GM12878 (cell line): ENCODE measurements at regions not wholly inside any gene's neighbourhood (a gene's known extent, or its start where the extent isn't known, plus 50 kb on each side); places are given as distances from the start of the nearest gene placed in this dataset.

ENCODE experiments used
- CBX5 ChIP-seq: sonication (generic); IDR thresholded peaks from 2 replicates; pipeline ENCODE4 v1.6.1; 2016; ENCODE audit warnings: low read depth, moderate library complexity, mild to moderate bottlenecking, inconsistent platforms
- CEBPB ChIP-seq, 2 experiments: fragments of 150-350 bp in 1 of 2; IDR thresholded peaks; 2 replicates each; pipeline ENCODE4 v1.6.1; 2012 to 2014; ENCODE audit warnings: low read depth in 2 of 2, low read length in 2 of 2, borderline replicate concordance in 1 of 2, inconsistent platforms in 1 of 2
- KAT2A ChIP-seq: conservative IDR thresholded peaks from 2 replicates; pipeline ENCODE4 v1.6.1; 2011; ENCODE audit warnings: low read depth, low read length; ENCODE audit not compliant: control insufficient read depth
- MTA2 ChIP-seq: fragments of 450-650 bp; IDR thresholded peaks from 2 replicates; pipeline ENCODE4 v1.6.1; 2016; ENCODE audit warnings: low read depth, mild to moderate bottlenecking, moderate library complexity
- MYC ChIP-seq: IDR thresholded peaks from 2 replicates; pipeline ENCODE4 v1.6.1; 2011; ENCODE audit warnings: mild to moderate bottlenecking, low read length, moderate library complexity, inconsistent platforms; ENCODE audit not compliant: insufficient read depth, insufficient replicate concordance, insufficient read length, severe bottlenecking
- POU2F2 ChIP-seq: IDR thresholded peaks from 3 replicates; pipeline ENCODE4 v1.6.1; 2011; ENCODE audit warnings: low read depth, mild to moderate bottlenecking, low read length, borderline replicate concordance
- RELA ChIP-seq: fragments of 450-650 bp; IDR thresholded peaks from 2 replicates; pipeline ENCODE4 v1.8.0; 2014; ENCODE audit warnings: borderline replicate concordance; ENCODE audit not compliant: partially characterized antibody
- SMARCA5 ChIP-seq: fragments of 450-650 bp; IDR thresholded peaks from 2 replicates; pipeline ENCODE4 v1.6.1; 2017; ENCODE audit warnings: mild to moderate bottlenecking
- SP1 ChIP-seq: IDR thresholded peaks from one replicate; pipeline ENCODE4 v1.6.1; 2011; ENCODE audit warnings: low read depth, low read length
- YY1 ChIP-seq: IDR thresholded peaks from 2 replicates; pipeline ENCODE4 v1.6.1; 2011; ENCODE audit warnings: low read depth, mild to moderate bottlenecking, low read length
- TF ChIP-seq, protein P1 (sequence below): fragments of 450-650 bp; IDR thresholded peaks from 2 replicates; pipeline ENCODE4 v1.6.1; 2017; ENCODE audit warnings: antibody characterized with exemption, mild to moderate bottlenecking, moderate library complexity
- TF ChIP-seq, protein P2 (sequence below): IDR thresholded peaks from 2 replicates; pipeline ENCODE4 v1.6.1; 2012; ENCODE audit warnings: low read length, inconsistent platforms
- TF ChIP-seq, protein P3 (sequence below): fragments of 450-650 bp; IDR thresholded peaks from 2 replicates; pipeline ENCODE4 v1.6.1; 2017; ENCODE audit warnings: mild to moderate bottlenecking, low read depth, inconsistent platforms; ENCODE audit not compliant: poor library complexity, severe bottlenecking
- TF ChIP-seq, protein P4 (sequence below): fragments of 150-350 bp; IDR thresholded peaks from 2 replicates; pipeline ENCODE4 v1.6.1; 2014; ENCODE audit warnings: mild to moderate bottlenecking, low read depth, low read length
- TF ChIP-seq, protein P5 (sequence below): fragments of 450-650 bp; IDR thresholded peaks from 2 replicates; pipeline ENCODE4 v1.6.1; 2017; ENCODE audit warnings: low read depth, mild to moderate bottlenecking, moderate library complexity
- TF ChIP-seq, protein P6 (sequence below): fragments of 450-650 bp; formaldehyde crosslinking; IDR thresholded peaks from 2 replicates; pipeline ENCODE4 v1.5.0; 2022; ENCODE audit warnings: mild to moderate bottlenecking, missing genetic modification characterization

DNA sequence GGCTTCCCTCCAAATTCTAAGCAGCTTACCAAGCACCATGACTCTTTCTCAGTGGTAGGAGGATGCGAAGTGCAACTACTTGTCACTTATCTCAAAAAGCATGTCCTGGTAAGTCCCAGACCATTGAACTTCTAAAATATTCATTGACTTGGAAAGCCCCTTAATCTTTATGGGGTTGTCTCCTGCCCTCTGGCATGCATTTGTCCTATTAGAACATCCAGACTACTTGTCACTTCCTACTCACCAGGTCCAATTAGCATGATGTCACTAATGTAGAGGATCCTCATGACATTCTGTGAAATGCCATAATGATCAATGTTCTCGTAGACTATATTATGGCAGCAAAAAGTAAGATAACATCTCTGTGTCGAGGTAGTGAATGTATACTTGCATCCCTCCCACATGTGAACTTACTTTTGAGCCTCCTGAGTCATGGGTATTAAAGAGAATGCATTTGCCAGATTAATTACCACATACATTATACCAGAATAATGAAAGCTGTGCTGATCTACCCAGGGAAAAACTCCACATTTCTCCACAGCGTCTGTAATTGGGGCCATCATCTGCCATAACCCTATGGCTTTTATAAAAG, 63.5 kb upstream of the RAD23B start (continued):
- TF ChIP-seq, protein P1, sequence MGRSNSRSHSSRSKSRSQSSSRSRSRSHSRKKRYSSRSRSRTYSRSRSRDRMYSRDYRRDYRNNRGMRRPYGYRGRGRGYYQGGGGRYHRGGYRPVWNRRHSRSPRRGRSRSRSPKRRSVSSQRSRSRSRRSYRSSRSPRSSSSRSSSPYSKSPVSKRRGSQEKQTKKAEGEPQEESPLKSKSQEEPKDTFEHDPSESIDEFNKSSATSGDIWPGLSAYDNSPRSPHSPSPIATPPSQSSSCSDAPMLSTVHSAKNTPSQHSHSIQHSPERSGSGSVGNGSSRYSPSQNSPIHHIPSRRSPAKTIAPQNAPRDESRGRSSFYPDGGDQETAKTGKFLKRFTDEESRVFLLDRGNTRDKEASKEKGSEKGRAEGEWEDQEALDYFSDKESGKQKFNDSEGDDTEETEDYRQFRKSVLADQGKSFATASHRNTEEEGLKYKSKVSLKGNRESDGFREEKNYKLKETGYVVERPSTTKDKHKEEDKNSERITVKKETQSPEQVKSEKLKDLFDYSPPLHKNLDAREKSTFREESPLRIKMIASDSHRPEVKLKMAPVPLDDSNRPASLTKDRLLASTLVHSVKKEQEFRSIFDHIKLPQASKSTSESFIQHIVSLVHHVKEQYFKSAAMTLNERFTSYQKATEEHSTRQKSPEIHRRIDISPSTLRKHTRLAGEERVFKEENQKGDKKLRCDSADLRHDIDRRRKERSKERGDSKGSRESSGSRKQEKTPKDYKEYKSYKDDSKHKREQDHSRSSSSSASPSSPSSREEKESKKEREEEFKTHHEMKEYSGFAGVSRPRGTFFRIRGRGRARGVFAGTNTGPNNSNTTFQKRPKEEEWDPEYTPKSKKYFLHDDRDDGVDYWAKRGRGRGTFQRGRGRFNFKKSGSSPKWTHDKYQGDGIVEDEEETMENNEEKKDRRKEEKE: no peak
- TF ChIP-seq, protein P2, sequence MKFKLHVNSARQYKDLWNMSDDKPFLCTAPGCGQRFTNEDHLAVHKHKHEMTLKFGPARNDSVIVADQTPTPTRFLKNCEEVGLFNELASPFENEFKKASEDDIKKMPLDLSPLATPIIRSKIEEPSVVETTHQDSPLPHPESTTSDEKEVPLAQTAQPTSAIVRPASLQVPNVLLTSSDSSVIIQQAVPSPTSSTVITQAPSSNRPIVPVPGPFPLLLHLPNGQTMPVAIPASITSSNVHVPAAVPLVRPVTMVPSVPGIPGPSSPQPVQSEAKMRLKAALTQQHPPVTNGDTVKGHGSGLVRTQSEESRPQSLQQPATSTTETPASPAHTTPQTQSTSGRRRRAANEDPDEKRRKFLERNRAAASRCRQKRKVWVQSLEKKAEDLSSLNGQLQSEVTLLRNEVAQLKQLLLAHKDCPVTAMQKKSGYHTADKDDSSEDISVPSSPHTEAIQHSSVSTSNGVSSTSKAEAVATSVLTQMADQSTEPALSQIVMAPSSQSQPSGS: no peak
- TF ChIP-seq, protein P3, sequence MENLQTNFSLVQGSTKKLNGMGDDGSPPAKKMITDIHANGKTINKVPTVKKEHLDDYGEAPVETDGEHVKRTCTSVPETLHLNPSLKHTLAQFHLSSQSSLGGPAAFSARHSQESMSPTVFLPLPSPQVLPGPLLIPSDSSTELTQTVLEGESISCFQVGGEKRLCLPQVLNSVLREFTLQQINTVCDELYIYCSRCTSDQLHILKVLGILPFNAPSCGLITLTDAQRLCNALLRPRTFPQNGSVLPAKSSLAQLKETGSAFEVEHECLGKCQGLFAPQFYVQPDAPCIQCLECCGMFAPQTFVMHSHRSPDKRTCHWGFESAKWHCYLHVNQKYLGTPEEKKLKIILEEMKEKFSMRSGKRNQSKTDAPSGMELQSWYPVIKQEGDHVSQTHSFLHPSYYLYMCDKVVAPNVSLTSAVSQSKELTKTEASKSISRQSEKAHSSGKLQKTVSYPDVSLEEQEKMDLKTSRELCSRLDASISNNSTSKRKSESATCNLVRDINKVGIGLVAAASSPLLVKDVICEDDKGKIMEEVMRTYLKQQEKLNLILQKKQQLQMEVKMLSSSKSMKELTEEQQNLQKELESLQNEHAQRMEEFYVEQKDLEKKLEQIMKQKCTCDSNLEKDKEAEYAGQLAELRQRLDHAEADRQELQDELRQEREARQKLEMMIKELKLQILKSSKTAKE: no peak
- TF ChIP-seq SP1 (no peak), MYC (no peak), SMARCA5 (peak; percentile 63; the same call in 1 of the 2 replicates), KAT2A (no peak), MTA2 (peak; percentile 72), YY1 (no peak), CEBPB (IDR thresholded peaks at IDR 0.05; ENCODE audit: borderline replicate concordance in 1 of 2, low read depth in 2 of 2, low read length in 2 of 2) (no peak), RELA (peak; percentile 72), CBX5 (no peak), POU2F2 (no peak)
- TF ChIP-seq, protein P4, sequence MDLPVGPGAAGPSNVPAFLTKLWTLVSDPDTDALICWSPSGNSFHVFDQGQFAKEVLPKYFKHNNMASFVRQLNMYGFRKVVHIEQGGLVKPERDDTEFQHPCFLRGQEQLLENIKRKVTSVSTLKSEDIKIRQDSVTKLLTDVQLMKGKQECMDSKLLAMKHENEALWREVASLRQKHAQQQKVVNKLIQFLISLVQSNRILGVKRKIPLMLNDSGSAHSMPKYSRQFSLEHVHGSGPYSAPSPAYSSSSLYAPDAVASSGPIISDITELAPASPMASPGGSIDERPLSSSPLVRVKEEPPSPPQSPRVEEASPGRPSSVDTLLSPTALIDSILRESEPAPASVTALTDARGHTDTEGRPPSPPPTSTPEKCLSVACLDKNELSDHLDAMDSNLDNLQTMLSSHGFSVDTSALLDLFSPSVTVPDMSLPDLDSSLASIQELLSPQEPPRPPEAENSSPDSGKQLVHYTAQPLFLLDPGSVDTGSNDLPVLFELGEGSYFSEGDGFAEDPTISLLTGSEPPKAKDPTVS: no peak
- TF ChIP-seq, protein P5, sequence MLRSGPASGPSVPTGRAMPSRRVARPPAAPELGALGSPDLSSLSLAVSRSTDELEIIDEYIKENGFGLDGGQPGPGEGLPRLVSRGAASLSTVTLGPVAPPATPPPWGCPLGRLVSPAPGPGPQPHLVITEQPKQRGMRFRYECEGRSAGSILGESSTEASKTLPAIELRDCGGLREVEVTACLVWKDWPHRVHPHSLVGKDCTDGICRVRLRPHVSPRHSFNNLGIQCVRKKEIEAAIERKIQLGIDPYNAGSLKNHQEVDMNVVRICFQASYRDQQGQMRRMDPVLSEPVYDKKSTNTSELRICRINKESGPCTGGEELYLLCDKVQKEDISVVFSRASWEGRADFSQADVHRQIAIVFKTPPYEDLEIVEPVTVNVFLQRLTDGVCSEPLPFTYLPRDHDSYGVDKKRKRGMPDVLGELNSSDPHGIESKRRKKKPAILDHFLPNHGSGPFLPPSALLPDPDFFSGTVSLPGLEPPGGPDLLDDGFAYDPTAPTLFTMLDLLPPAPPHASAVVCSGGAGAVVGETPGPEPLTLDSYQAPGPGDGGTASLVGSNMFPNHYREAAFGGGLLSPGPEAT: peak; percentile 79
- TF ChIP-seq, protein P6, sequence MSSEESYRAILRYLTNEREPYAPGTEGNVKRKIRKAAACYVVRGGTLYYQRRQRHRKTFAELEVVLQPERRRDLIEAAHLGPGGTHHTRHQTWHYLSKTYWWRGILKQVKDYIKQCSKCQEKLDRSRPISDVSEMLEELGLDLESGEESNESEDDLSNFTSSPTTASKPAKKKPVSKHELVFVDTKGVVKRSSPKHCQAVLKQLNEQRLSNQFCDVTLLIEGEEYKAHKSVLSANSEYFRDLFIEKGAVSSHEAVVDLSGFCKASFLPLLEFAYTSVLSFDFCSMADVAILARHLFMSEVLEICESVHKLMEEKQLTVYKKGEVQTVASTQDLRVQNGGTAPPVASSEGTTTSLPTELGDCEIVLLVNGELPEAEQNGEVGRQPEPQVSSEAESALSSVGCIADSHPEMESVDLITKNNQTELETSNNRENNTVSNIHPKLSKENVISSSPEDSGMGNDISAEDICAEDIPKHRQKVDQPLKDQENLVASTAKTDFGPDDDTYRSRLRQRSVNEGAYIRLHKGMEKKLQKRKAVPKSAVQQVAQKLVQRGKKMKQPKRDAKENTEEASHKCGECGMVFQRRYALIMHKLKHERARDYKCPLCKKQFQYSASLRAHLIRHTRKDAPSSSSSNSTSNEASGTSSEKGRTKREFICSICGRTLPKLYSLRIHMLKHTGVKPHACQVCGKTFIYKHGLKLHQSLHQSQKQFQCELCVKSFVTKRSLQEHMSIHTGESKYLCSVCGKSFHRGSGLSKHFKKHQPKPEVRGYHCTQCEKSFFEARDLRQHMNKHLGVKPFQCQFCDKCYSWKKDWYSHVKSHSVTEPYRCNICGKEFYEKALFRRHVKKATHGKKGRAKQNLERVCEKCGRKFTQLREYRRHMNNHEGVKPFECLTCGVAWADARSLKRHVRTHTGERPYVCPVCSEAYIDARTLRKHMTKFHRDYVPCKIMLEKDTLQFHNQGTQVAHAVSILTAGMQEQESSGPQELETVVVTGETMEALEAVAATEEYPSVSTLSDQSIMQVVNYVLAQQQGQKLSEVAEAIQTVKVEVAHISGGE: no peak
